ENCODE measurements at regions not wholly inside any gene's neighbourhood (a gene's known extent, or its start where the extent isn't known, plus 50 kb on each side); places are given as distances from the start of the nearest gene placed in this dataset.
A peak's percentile ranks its signal among the peaks of the same experiment; 100 is the strongest.

DNA sequence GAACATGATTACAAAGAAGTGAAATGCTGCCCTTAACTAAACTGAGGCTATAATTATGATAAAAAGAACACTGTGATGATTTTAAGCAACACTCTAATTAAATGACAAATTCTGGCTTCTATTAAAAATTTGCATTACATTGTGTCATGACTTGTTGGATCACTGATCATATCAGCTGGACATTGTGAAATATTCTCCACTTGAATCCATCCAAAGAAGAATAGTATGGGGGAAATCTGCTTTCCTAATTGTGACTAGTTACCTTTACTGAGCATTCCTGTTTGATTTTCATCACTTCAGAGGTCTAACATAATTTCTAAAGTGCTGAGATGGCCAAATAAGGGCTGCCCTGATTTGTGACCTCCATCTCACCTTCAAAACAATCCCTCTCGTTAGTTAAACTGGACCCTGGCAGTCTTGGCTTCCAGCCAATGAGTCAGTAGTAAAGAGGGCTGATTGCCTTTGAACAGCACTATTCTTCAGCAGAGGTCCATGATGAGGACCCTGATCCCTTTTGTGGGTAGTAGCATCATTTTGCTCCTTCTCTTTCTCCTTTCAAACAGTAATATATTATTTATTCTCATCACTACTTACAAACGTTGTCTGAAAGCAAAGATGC is 53.5 kb upstream of the LEKR1 start:
- H3K27ac Mint-ChIP-seq (ENCODE audit: unreplicated experiment): no peak overlapping the region
- H3K27me3 Mint-ChIP-seq (ENCODE audit: low read depth): no peaks in the 10 kb centered on the region
- TF ChIP-seq, protein P1, sequence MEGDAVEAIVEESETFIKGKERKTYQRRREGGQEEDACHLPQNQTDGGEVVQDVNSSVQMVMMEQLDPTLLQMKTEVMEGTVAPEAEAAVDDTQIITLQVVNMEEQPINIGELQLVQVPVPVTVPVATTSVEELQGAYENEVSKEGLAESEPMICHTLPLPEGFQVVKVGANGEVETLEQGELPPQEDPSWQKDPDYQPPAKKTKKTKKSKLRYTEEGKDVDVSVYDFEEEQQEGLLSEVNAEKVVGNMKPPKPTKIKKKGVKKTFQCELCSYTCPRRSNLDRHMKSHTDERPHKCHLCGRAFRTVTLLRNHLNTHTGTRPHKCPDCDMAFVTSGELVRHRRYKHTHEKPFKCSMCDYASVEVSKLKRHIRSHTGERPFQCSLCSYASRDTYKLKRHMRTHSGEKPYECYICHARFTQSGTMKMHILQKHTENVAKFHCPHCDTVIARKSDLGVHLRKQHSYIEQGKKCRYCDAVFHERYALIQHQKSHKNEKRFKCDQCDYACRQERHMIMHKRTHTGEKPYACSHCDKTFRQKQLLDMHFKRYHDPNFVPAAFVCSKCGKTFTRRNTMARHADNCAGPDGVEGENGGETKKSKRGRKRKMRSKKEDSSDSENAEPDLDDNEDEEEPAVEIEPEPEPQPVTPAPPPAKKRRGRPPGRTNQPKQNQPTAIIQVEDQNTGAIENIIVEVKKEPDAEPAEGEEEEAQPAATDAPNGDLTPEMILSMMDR (IDR thresholded peaks at IDR 0.05): no peak
- no peaks in the 10 kb centered on the region for H3K36me3 Mint-ChIP-seq (ENCODE audit: low read depth)
- no peak overlapping the region for H3K4me3 Mint-ChIP-seq (ENCODE audit: unreplicated experiment)
- no peaks in the 10 kb centered on the region for H3K9me3 Mint-ChIP-seq (ENCODE audit: low read depth)
- peaks cover 67% of the 10 kb centered on the region for H3K4me1 Mint-ChIP-seq (ENCODE audit: low read depth)
- no peak for DNase-seq (ENCODE audit: low spot score)

DNA sequence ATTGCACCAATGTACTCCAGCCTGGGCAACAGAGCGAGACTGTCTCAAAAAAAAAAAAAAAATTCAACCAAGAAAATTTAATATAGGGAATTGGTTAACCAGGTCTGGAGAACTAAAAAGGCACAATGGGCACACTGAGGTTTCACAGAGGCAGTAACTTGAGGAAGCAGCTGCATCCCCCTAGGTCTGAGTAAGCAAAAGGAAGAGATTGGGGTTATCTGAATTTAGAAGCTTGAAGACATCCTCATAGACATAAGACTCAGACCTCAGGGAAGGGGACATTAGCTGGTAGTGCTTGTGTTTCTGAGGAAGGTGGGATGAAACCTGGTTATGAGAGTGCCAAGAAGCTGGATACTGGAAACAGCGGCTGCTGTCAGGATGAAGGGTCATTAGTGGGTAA is 50.1 kb upstream of the LEKR1 start:
- TF ChIP-seq, protein P1 (IDR thresholded peaks at IDR 0.05): no peak
- no peaks in the 10 kb centered on the region for H3K9me3 Mint-ChIP-seq (ENCODE audit: low read depth)
- H3K27me3 Mint-ChIP-seq (ENCODE audit: low read depth): no peaks in the 10 kb centered on the region
- no peaks in the 10 kb centered on the region for H3K36me3 Mint-ChIP-seq (ENCODE audit: low read depth)
- peaks cover 57% of the 10 kb centered on the region for H3K4me1 Mint-ChIP-seq (ENCODE audit: low read depth)
- peak overlapping the region; percentile 62 for H3K27ac Mint-ChIP-seq (ENCODE audit: unreplicated experiment)
- DNase-seq (ENCODE audit: low spot score): no peak
- no peak overlapping the region for H3K4me3 Mint-ChIP-seq (ENCODE audit: unreplicated experiment)

Measured in chondrocyte (in vitro differentiated cells).